H1 (cell line): ENCODE measurements at regions not wholly inside any gene's neighbourhood (a gene's known extent, or its start where the extent isn't known, plus 50 kb on each side); places are given as distances from the start of the nearest gene placed in this dataset.

Experiments used
- ATF3 ChIP-seq: IDR thresholded peaks from 2 replicates; pipeline ENCODE4 v1.6.1; 2011; ENCODE audit warnings: low read depth, mild to moderate bottlenecking, low read length; ENCODE audit not compliant: insufficient read depth
- CTCF ChIP-seq, 3 experiments: IDR thresholded peaks; 1 replicate in 2 of 3; 2 replicates in 1 of 3; pipeline versions ENCODE4 v1.5.1 to v1.6.1; 2011; ENCODE audit warnings: low read length in 3 of 3, mild to moderate bottlenecking in 3 of 3, inconsistent platforms in 2 of 3, low read depth in 1 of 3, moderate library complexity in 1 of 3; ENCODE audit not compliant: insufficient read depth in 1 of 3; ENCODE audit errors: control extremely low read depth in 1 of 3
- EZH2 ChIP-seq: fragments of 200-600 bp; sonication (generic); IDR thresholded peaks from 2 replicates; pipeline ENCODE4 v1.7.1; 2012; ENCODE audit warnings: low read depth, mild to moderate bottlenecking, moderate library complexity, low read length, inconsistent platforms; ENCODE audit not compliant: severe bottlenecking
- HDAC6 ChIP-seq: IDR thresholded peaks from one replicate; pipeline ENCODE4 v1.7.1; 2012; ENCODE audit warnings: low read depth, mild to moderate bottlenecking, inconsistent platforms, low read length, moderate library complexity
- JUND ChIP-seq: IDR thresholded peaks from 2 replicates; pipeline ENCODE4 v1.6.1; 2011; ENCODE audit warnings: mild to moderate bottlenecking, improper control_type of control experiment, low read length
- POLR2A ChIP-seq, 2 experiments: IDR thresholded peaks; 1 replicate in 1 of 2; 2 replicates in 1 of 2; pipeline ENCODE4 v1.6.1; 2011; ENCODE audit warnings: low read depth in 2 of 2, low read length in 2 of 2, mild to moderate bottlenecking in 2 of 2; ENCODE audit errors: control extremely low read depth in 1 of 2
- POLR2AphosphoS5 ChIP-seq: IDR thresholded peaks from 2 replicates; pipeline ENCODE4 v1.6.1; 2011; ENCODE audit warnings: low read depth, low read length
- POU5F1 ChIP-seq: IDR thresholded peaks from 2 replicates; pipeline ENCODE4 v1.6.1; 2011; ENCODE audit warnings: low read depth, mild to moderate bottlenecking, low read length, moderate library complexity
- SIN3A ChIP-seq, 2 experiments: IDR thresholded peaks in 1 of 2; conservative IDR thresholded peaks in 1 of 2; 2 replicates each; pipeline ENCODE4 v1.6.1; 2011 to 2012; ENCODE audit warnings: low read length in 2 of 2, improper control_type of control experiment in 1 of 2, low read depth in 1 of 2, mild to moderate bottlenecking in 1 of 2
- USF2 ChIP-seq: IDR thresholded peaks from 2 replicates; pipeline ENCODE4 v1.6.1; 2011; ENCODE audit warnings: low read length, improper control_type of control experiment

GRCh38 chr9:118290116-118290515 lies 585.9 kb downstream of the TLR4 start:
- no peak for TF ChIP-seq JUND
- no peak for TF ChIP-seq POLR2AphosphoS5
- TF ChIP-seq SIN3A (conservative IDR thresholded peaks at IDR 0.05 in 1 of 2, IDR thresholded peaks at IDR 0.05 in 1 of 2; ENCODE audit: low read depth in 1 of 2, low read length in 2 of 2), result no peak
- TF ChIP-seq POU5F1, result no peak
- no peak for TF ChIP-seq EZH2
- TF ChIP-seq USF2, result no peak
- no peak for TF ChIP-seq CTCF (IDR thresholded peaks at IDR 0.05; ENCODE audit: control extremely low read depth in 1 of 3, insufficient read depth in 1 of 3, low read depth in 1 of 3, low read length in 3 of 3)
- TF ChIP-seq POLR2A (IDR thresholded peaks at IDR 0.05; ENCODE audit: control extremely low read depth in 1 of 2, low read depth in 2 of 2, low read length in 2 of 2), result no peak
- TF ChIP-seq ATF3, result no peak
- TF ChIP-seq HDAC6, result no peak
